ENCODE measurements at regions not wholly inside any gene's neighbourhood (a gene's known extent, or its start where the extent isn't known, plus 50 kb on each side); places are given as distances from the start of the nearest gene placed in this dataset.
"Not testable (repeated sequence)": the region's sequence is repeated elsewhere in the genome, so short reads cannot be mapped to it uniquely, and the experiment has no call there.

- WGBS, result 86% methylated on average over 1 of the region's 1 CpG
- Histone ChIP-seq H3K4me3 (ENCODE audit: low read depth, low read length) (no peak overlapping the region), H3K4me1 (ENCODE audit: insufficient read depth) (no peaks in the 10 kb centered on the region), H3K36me3 (ENCODE audit: insufficient read depth) (no peaks in the 10 kb centered on the region), H3K27ac (ENCODE audit: low read depth) (no peak overlapping the region)
- DNase-seq (ENCODE audit: extremely low spot score), result no peak
These were observed 64.7 kb downstream of the DHCR7 start for GRCh38 chr11:71383461-71383860.

DNA sequence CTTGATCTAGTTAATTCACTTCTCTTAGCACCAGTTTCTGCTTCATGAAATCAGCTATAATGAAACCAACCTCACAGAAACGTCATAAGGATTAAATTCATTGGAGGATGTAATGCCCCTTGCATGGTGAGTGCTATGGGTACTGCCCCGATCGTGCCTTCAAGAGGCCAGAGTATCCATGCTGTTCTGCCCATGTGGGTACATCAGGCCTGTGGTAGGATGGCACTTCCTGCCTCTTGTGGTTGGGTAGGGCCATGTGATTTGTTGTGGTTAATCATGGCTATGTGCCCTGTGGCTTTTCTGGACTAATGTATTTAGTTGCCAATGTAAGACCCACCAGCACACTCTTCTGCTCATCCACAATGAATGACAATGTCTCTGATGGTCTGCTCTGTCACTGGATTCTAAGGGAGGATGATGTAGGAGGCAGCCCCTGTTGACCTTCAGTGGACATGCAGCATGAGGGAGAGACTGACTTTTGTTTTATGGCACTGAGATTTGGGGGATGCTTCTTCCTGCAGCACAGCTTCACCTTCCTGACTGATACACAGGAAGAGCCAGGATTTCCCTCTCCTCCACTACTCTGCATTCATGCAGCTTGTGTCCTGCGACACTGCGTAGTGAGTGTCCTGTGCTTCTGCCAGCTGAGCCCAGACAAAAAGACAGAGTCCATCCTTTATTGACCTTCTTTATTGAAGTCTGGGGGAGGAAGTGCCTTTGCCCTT is 66.2 kb downstream of the DHCR7 start:
- DNase-seq (ENCODE audit: extremely low spot score), result no peak
- no peaks in the 10 kb centered on the region for H3K36me3 ChIP-seq (ENCODE audit: insufficient read depth)
- H3K4me1 ChIP-seq (ENCODE audit: insufficient read depth), result no peaks in the 10 kb centered on the region
- 87% methylated on average over 5 of the region's 5 CpGs for WGBS
- H3K4me3 ChIP-seq (ENCODE audit: low read depth, low read length), result no peak overlapping the region
- no peak overlapping the region for H3K27ac ChIP-seq (ENCODE audit: low read depth)

- 34% methylated on average over 2 of the region's 2 CpGs for WGBS
- no peaks in the 10 kb centered on the region for H3K4me1 ChIP-seq (ENCODE audit: insufficient read depth)
- no peak overlapping the region for H3K27ac ChIP-seq (ENCODE audit: low read depth)
- H3K36me3 ChIP-seq (ENCODE audit: insufficient read depth), result no peaks in the 10 kb centered on the region
- no peak for DNase-seq (ENCODE audit: extremely low spot score)
- no peak overlapping the region for H3K4me3 ChIP-seq (ENCODE audit: low read depth, low read length)
These were observed 68.5 kb downstream of the DHCR7 start for GRCh38 chr11:71379701-71380100.

- Histone ChIP-seq H3K4me1 (ENCODE audit: insufficient read depth) (no peaks in the 10 kb centered on the region), H3K27ac (ENCODE audit: low read depth) (no peak overlapping the region), H3K36me3 (ENCODE audit: insufficient read depth) (no peaks in the 10 kb centered on the region), H3K4me3 (ENCODE audit: low read depth, low read length) (no peak overlapping the region)
- no peak for DNase-seq (ENCODE audit: extremely low spot score)
- WGBS, result 49% methylated on average over 7 of the region's 7 CpGs
These were observed 74.3 kb downstream of the DHCR7 start for GRCh38 chr11:71373791-71374454.

GRCh38 chr11:71372693-71373657 is 75.2 kb downstream of the DHCR7 start:
- no peak overlapping the region for H3K4me3 ChIP-seq (ENCODE audit: low read depth, low read length)
- H3K36me3 ChIP-seq (ENCODE audit: insufficient read depth), result no peaks in the 10 kb centered on the region
- no peaks in the 10 kb centered on the region for H3K4me1 ChIP-seq (ENCODE audit: insufficient read depth)
- WGBS, result 76% methylated on average over 9 of the region's 9 CpGs
- no peak overlapping the region for H3K27ac ChIP-seq (ENCODE audit: low read depth)
- no peak for DNase-seq (ENCODE audit: extremely low spot score)

- no peaks in the 10 kb centered on the region for H3K4me1 ChIP-seq (ENCODE audit: insufficient read depth)
- DNase-seq (ENCODE audit: extremely low spot score), result no peak
- no peaks in the 10 kb centered on the region for H3K36me3 ChIP-seq (ENCODE audit: insufficient read depth)
- no peak overlapping the region for H3K27ac ChIP-seq (ENCODE audit: low read depth)
- no peak overlapping the region for H3K4me3 ChIP-seq (ENCODE audit: low read depth, low read length)
- 87% methylated on average over 2 of the region's 2 CpGs for whole genome bisulfite sequencing
These were observed 76.5 kb downstream of the DHCR7 start for GRCh38 chr11:71371674-71372069.

- WGBS, result 76% methylated on average over 21 of the region's 21 CpGs
- Histone ChIP-seq H3K27ac (ENCODE audit: low read depth) (no peak overlapping the region), H3K36me3 (ENCODE audit: insufficient read depth) (no peaks in the 10 kb centered on the region), H3K4me1 (ENCODE audit: insufficient read depth) (no peaks in the 10 kb centered on the region), H3K4me3 (ENCODE audit: low read depth, low read length) (no peak overlapping the region)
- no peak for DNase-seq (ENCODE audit: extremely low spot score)
These were observed 77.1 kb downstream of the DHCR7 start for GRCh38 chr11:71370895-71371673.

GRCh38 chr11:71370020-71370747 is 78.0 kb downstream of the DHCR7 start:
- no peak for DNase-seq (ENCODE audit: extremely low spot score)
- Histone ChIP-seq H3K36me3 (ENCODE audit: insufficient read depth) (no peaks in the 10 kb centered on the region), H3K4me1 (ENCODE audit: insufficient read depth) (no peaks in the 10 kb centered on the region), H3K27ac (ENCODE audit: low read depth) (no peak overlapping the region), H3K4me3 (ENCODE audit: low read depth, low read length) (no peak overlapping the region)
- WGBS, result 82% methylated on average over 6 of the region's 6 CpGs

GRCh38 chr11:71369411-71369810 is 78.8 kb downstream of the DHCR7 start:
- H3K4me3 ChIP-seq (ENCODE audit: low read depth, low read length), result no peak overlapping the region
- no peak overlapping the region for H3K27ac ChIP-seq (ENCODE audit: low read depth)
- H3K4me1 ChIP-seq (ENCODE audit: insufficient read depth), result no peaks in the 10 kb centered on the region
- 93% methylated on average over 9 of the region's 9 CpGs for WGBS
- H3K36me3 ChIP-seq (ENCODE audit: insufficient read depth), result no peaks in the 10 kb centered on the region
- DNase-seq (ENCODE audit: extremely low spot score), result no peak

GRCh38 chr11:71368966-71369365 is 79.2 kb downstream of the DHCR7 start:
- H3K4me1 ChIP-seq (ENCODE audit: insufficient read depth), result no peaks in the 10 kb centered on the region
- no peaks in the 10 kb centered on the region for H3K36me3 ChIP-seq (ENCODE audit: insufficient read depth)
- DNase-seq (ENCODE audit: extremely low spot score), result no peak
- H3K27ac ChIP-seq (ENCODE audit: low read depth), result no peak overlapping the region
- WGBS, result 73% methylated on average over 15 of the region's 15 CpGs
- H3K4me3 ChIP-seq (ENCODE audit: low read depth, low read length), result no peak overlapping the region

- Histone ChIP-seq H3K36me3 (ENCODE audit: insufficient read depth) (no peaks in the 10 kb centered on the region), H3K4me1 (ENCODE audit: insufficient read depth) (no peaks in the 10 kb centered on the region), H3K27ac (ENCODE audit: low read depth) (no peak overlapping the region), H3K4me3 (ENCODE audit: low read depth, low read length) (no peak overlapping the region)
- 80% methylated on average over 12 of the region's 12 CpGs for WGBS
- DNase-seq (ENCODE audit: extremely low spot score), result no peak
These were observed 80.4 kb downstream of the DHCR7 start for GRCh38 chr11:71367756-71368155.

- DNase-seq (ENCODE audit: extremely low spot score); H3K4me1 ChIP-seq (ENCODE audit: insufficient read depth); H3K27ac ChIP-seq (ENCODE audit: low read depth): not testable (repeated sequence)
These were observed 80.9 kb downstream of the DHCR7 start for GRCh38 chr11:71367276-71367675.

More at GRCh38 chr11:71367276-71367675, 80.9 kb downstream of the DHCR7 start:
- 89% methylated on average over 1 of the region's 3 CpGs for WGBS
- H3K36me3 ChIP-seq (ENCODE audit: insufficient read depth); H3K4me3 ChIP-seq (ENCODE audit: low read depth, low read length): not testable (repeated sequence)
